Liver (tissue), 8 donors: ENCODE measurements at regions not wholly inside any gene's neighbourhood (a gene's known extent, or its start where the extent isn't known, plus 50 kb on each side); places are given as distances from the start of the nearest gene placed in this dataset.

Experiments used
- DNase-seq: peaks from one replicate; pipeline ENCODE4 v3.0.0-alpha.2; 2017; ENCODE audit warnings: low spot score
- H3K27ac ChIP-seq, 2 donors: one replicate each; pipeline ENCODE4 v1.7.0; 2013; ENCODE audit warnings: inconsistent platforms in 2 of 2, low read length in 2 of 2, control low read depth in 1 of 2, low read depth in 1 of 2, mild to moderate bottlenecking in 1 of 2
- H3K27me3 ChIP-seq, 4 donors: one replicate each; pipeline versions ENCODE4 v1.6.1 to v1.7.0; 2013; ENCODE audit warnings: low read length in 3 of 4, inconsistent platforms in 1 of 4, mild to moderate bottlenecking in 1 of 4, moderate library complexity in 1 of 4; ENCODE audit not compliant: control insufficient read depth in 4 of 4, insufficient read depth in 4 of 4
- H3K36me3 ChIP-seq, 4 donors: one replicate each; pipeline versions ENCODE4 v1.6.1 to v1.7.0; 2013; ENCODE audit warnings: low read length in 3 of 4, mild to moderate bottlenecking in 3 of 4, low read depth in 1 of 4, moderate library complexity in 1 of 4; ENCODE audit not compliant: control insufficient read depth in 4 of 4, insufficient read depth in 3 of 4
- H3K4me1 ChIP-seq, 4 donors: one replicate each; pipeline versions ENCODE4 v1.6.1 to v1.7.0; 2013; ENCODE audit warnings: low read length in 3 of 4, mild to moderate bottlenecking in 3 of 4, moderate library complexity in 1 of 4; ENCODE audit not compliant: control insufficient read depth in 4 of 4, insufficient read depth in 4 of 4
- H3K4me3 ChIP-seq, 3 donors: one replicate each; pipeline versions ENCODE4 v1.6.1 to v1.7.0; 2013; ENCODE audit warnings: low read length in 3 of 3, control low read depth in 1 of 3, low read depth in 1 of 3, mild to moderate bottlenecking in 1 of 3
- H3K9ac ChIP-seq, 2 donors: one replicate each; pipeline ENCODE4 v1.7.0; 2013; ENCODE audit warnings: low read length in 2 of 2, mild to moderate bottlenecking in 2 of 2, moderate library complexity in 2 of 2, control low read depth in 1 of 2, low read depth in 1 of 2
- H3K9me3 ChIP-seq, 4 donors: one replicate each; pipeline versions ENCODE4 v1.6.1 to v1.7.0; 2013; ENCODE audit warnings: low read length in 3 of 4; ENCODE audit not compliant: control insufficient read depth in 4 of 4
- ATF3 ChIP-seq: IDR thresholded peaks from 2 replicates; pipeline ENCODE4 v1.6.1; 2016; ENCODE audit warnings: antibody characterized with exemption
- EGR1 ChIP-seq, 2 donors: IDR thresholded peaks; 2 replicates each; pipeline ENCODE4 v1.6.1; 2016 to 2018; ENCODE audit warnings: antibody characterized with exemption in 2 of 2, low read depth in 2 of 2
- FOXA1 ChIP-seq: IDR thresholded peaks from 2 replicates; pipeline ENCODE4 v1.6.1; 2016; ENCODE audit warnings: antibody characterized with exemption
- FOXA2 ChIP-seq: IDR thresholded peaks from 2 replicates; pipeline ENCODE4 v1.6.1; 2016; ENCODE audit warnings: antibody characterized with exemption
- GABPA ChIP-seq, 2 donors: IDR thresholded peaks in 1 of 2; conservative IDR thresholded peaks in 1 of 2; 2 replicates each; pipeline ENCODE4 v1.6.1; 2016; ENCODE audit warnings: antibody characterized with exemption in 2 of 2, mild to moderate bottlenecking in 1 of 2, moderate library complexity in 1 of 2
- HNF4A ChIP-seq, 2 donors: conservative IDR thresholded peaks; 2 replicates each; pipeline ENCODE4 v1.6.1; 2016; ENCODE audit warnings: antibody characterized with exemption in 2 of 2, mild to moderate bottlenecking in 2 of 2
- HNF4G ChIP-seq: IDR thresholded peaks from 2 replicates; pipeline ENCODE4 v1.6.1; 2016; ENCODE audit warnings: antibody characterized with exemption
- JUND ChIP-seq, 2 donors: IDR thresholded peaks; 2 replicates each; pipeline ENCODE4 v1.6.1; 2016; ENCODE audit warnings: antibody characterized with exemption in 2 of 2
- MAX ChIP-seq: IDR thresholded peaks from 2 replicates; pipeline ENCODE4 v1.6.1; 2016; ENCODE audit warnings: antibody characterized with exemption
- NR2F2 ChIP-seq: IDR thresholded peaks from 2 replicates; pipeline ENCODE4 v1.6.1; 2016; ENCODE audit warnings: antibody characterized with exemption
- RAD21 ChIP-seq, 2 donors: IDR thresholded peaks; 2 replicates each; pipeline ENCODE4 v1.6.1; 2016; ENCODE audit warnings: antibody characterized with exemption in 2 of 2, mild to moderate bottlenecking in 2 of 2
- REST ChIP-seq: IDR thresholded peaks from 2 replicates; pipeline ENCODE4 v1.6.1; 2016; ENCODE audit warnings: antibody characterized with exemption, mild to moderate bottlenecking
- RXRA ChIP-seq, 2 donors: IDR thresholded peaks; 2 replicates each; pipeline ENCODE4 v1.6.1; 2017 to 2018; ENCODE audit warnings: antibody characterized with exemption in 2 of 2, mild to moderate bottlenecking in 1 of 2
- SP1 ChIP-seq: IDR thresholded peaks from 2 replicates; pipeline ENCODE4 v1.6.1; 2018; ENCODE audit warnings: antibody characterized with exemption, mild to moderate bottlenecking
- TAF1 ChIP-seq: conservative IDR thresholded peaks from 2 replicates; pipeline ENCODE4 v1.6.1; 2016; ENCODE audit warnings: antibody characterized with exemption, mild to moderate bottlenecking
- YY1 ChIP-seq: IDR thresholded peaks from 2 replicates; pipeline ENCODE4 v1.6.1; 2016; ENCODE audit warnings: antibody characterized with exemption, mild to moderate bottlenecking
- WGBS: extraction: QIAGEN DNeasy Blood & Tissue Kit; methylation state at CpG from one replicate; pipeline ENCODE4 v1.1.7; 2013; 5-methylcytosine and 5-hydroxymethylcytosine counted together
- TF ChIP-seq, protein P1 (sequence below): fragments of 150-350 bp; IDR thresholded peaks from 2 replicates; pipeline ENCODE4 v1.5.1; 2017; ENCODE audit warnings: improper control_type of control experiment, low read depth, low read length; ENCODE audit not compliant: missing input control
- TF ChIP-seq, protein P2 (sequence below): IDR thresholded peaks from 2 replicates; pipeline ENCODE4 v1.6.1; 2016; ENCODE audit warnings: antibody characterized with exemption
- donor health status: healthy.
- donor health status: healthy.
- donor health status: healthy.
- donor health status: healthy.
- donor health status: healthy.

- Histone ChIP-seq H3K4me1 (no peaks in the 10 kb centered on the region), H3K9me3 (no peaks in the 10 kb centered on the region), H3K36me3 (no peaks in the 10 kb centered on the region), H3K9ac (no peak overlapping the region), H3K27me3 (no peaks in the 10 kb centered on the region), H3K27ac (no peak overlapping the region), H3K4me3 (no peak overlapping the region)
- TF ChIP-seq YY1 = no peak
- no peak for TF ChIP-seq ATF3
- TF ChIP-seq FOXA2 = no peak
- TF ChIP-seq REST = no peak
- TF ChIP-seq, protein P1, sequence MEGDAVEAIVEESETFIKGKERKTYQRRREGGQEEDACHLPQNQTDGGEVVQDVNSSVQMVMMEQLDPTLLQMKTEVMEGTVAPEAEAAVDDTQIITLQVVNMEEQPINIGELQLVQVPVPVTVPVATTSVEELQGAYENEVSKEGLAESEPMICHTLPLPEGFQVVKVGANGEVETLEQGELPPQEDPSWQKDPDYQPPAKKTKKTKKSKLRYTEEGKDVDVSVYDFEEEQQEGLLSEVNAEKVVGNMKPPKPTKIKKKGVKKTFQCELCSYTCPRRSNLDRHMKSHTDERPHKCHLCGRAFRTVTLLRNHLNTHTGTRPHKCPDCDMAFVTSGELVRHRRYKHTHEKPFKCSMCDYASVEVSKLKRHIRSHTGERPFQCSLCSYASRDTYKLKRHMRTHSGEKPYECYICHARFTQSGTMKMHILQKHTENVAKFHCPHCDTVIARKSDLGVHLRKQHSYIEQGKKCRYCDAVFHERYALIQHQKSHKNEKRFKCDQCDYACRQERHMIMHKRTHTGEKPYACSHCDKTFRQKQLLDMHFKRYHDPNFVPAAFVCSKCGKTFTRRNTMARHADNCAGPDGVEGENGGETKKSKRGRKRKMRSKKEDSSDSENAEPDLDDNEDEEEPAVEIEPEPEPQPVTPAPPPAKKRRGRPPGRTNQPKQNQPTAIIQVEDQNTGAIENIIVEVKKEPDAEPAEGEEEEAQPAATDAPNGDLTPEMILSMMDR = no peak
- no peak for TF ChIP-seq MAX
- no peak for TF ChIP-seq RAD21 (IDR thresholded peaks at IDR 0.05)
- TF ChIP-seq JUND (IDR thresholded peaks at IDR 0.05) = no peak
- no peak for TF ChIP-seq RXRA (IDR thresholded peaks at IDR 0.05)
- no peak for TF ChIP-seq GABPA (IDR thresholded peaks at IDR 0.05 in 1 of 2, conservative IDR thresholded peaks at IDR 0.05 in 1 of 2)
- TF ChIP-seq, protein P2, sequence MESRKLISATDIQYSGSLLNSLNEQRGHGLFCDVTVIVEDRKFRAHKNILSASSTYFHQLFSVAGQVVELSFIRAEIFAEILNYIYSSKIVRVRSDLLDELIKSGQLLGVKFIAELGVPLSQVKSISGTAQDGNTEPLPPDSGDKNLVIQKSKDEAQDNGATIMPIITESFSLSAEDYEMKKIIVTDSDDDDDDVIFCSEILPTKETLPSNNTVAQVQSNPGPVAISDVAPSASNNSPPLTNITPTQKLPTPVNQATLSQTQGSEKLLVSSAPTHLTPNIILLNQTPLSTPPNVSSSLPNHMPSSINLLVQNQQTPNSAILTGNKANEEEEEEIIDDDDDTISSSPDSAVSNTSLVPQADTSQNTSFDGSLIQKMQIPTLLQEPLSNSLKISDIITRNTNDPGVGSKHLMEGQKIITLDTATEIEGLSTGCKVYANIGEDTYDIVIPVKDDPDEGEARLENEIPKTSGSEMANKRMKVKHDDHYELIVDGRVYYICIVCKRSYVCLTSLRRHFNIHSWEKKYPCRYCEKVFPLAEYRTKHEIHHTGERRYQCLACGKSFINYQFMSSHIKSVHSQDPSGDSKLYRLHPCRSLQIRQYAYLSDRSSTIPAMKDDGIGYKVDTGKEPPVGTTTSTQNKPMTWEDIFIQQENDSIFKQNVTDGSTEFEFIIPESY = no peak
- no peak for TF ChIP-seq TAF1
- TF ChIP-seq HNF4A (conservative IDR thresholded peaks at IDR 0.05) = no peak
- no peak for TF ChIP-seq NR2F2
- TF ChIP-seq FOXA1 = no peak
- TF ChIP-seq SP1 = no peak
- no peak for TF ChIP-seq EGR1 (IDR thresholded peaks at IDR 0.05; ENCODE audit: low read depth in 2 of 2)
- TF ChIP-seq HNF4G = no peak
- WGBS = 77% methylated on average over 1 of the region's 1 CpG
- no peak for DNase-seq
Observed at GRCh38 chr6:18845896-18846295, 458.7 kb downstream of the RNF144B start.
